ENCODE measurements at regions not wholly inside any gene's neighbourhood (a gene's known extent, or its start where the extent isn't known, plus 50 kb on each side); places are given as distances from the start of the nearest gene placed in this dataset.

DNA sequence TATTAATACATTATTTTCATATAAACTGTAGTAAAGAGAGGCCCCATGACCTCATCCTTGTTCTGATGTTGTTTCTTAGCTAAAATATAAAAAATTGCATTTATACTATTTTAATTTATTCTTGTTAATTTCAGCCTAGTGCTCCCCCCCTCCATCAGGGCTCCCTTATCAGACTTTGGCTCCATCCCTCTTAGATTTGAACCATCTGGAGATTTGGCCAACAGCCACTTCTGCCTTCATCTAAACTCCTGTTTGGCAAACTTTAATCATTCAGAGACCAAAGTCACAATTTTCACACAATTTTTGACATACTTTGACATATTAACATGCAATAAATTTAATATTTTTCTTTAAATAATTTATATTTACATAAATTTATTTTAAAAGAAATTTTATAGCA is 569.3 kb downstream of the TDRD15 start:
- DNase-seq (ENCODE audit: extremely low spot score, unreplicated experiment), result no peak
- Mint-ChIP-seq H3K9me3 (no peaks in the 10 kb centered on the region), H3K4me3 (no peak overlapping the region)

DNA sequence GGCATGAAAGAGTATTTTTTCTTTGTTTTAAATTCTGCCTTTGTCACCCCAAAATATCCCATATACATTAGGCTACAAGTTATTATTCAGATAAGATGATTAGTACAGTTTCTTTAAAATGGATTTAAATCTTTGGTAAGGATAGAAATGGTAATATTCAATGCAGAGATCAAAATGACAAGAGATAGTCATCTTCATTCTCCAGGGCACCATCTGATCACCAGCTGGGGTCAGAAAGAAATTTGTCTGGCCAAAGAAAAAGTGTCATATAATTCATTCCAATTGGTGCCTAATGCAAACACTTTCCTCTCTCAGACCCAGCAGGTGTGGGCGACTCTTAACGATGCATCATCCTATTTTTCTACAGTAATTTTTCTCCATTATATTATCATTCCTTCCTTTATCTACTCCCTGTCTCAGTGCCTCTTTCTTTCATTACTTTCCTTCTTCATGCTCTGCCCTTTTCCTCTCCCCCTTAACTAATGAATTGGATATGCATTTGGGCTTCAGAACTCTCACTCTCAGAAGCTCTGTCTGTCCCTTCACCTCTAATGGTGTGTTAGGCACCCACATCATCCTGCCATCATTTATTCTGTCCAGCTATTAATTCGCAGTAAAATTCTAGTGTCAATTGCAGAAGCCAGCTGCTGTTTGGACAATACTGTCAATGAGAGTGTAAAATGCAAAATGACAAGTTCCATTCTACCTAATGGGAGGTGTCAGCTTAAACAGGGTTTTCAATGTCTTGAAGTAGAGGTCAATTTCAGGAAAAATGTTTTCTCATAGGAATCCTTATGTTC is 570.5 kb downstream of the TDRD15 start:
- Mint-ChIP-seq H3K4me1 (ENCODE audit: unreplicated experiment) (no peaks in the 10 kb centered on the region), H3K9me3 (no peaks in the 10 kb centered on the region), H3K27ac (no peak overlapping the region), H3K27me3 (no peaks in the 10 kb centered on the region), H3K36me3 (no peaks in the 10 kb centered on the region), H3K4me3 (no peak overlapping the region)
- TF ChIP-seq, protein P1, sequence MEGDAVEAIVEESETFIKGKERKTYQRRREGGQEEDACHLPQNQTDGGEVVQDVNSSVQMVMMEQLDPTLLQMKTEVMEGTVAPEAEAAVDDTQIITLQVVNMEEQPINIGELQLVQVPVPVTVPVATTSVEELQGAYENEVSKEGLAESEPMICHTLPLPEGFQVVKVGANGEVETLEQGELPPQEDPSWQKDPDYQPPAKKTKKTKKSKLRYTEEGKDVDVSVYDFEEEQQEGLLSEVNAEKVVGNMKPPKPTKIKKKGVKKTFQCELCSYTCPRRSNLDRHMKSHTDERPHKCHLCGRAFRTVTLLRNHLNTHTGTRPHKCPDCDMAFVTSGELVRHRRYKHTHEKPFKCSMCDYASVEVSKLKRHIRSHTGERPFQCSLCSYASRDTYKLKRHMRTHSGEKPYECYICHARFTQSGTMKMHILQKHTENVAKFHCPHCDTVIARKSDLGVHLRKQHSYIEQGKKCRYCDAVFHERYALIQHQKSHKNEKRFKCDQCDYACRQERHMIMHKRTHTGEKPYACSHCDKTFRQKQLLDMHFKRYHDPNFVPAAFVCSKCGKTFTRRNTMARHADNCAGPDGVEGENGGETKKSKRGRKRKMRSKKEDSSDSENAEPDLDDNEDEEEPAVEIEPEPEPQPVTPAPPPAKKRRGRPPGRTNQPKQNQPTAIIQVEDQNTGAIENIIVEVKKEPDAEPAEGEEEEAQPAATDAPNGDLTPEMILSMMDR (conservative IDR thresholded peaks at IDR 0.05), result no peak
- no peak for DNase-seq (ENCODE audit: extremely low spot score, unreplicated experiment)

More for the DNA sequence above, 569.3 kb downstream of the TDRD15 start:
- H3K4me1 Mint-ChIP-seq (ENCODE audit: unreplicated experiment), result no peaks in the 10 kb centered on the region
- TF ChIP-seq, protein P1 (conservative IDR thresholded peaks at IDR 0.05), result no peak
- H3K27me3 Mint-ChIP-seq, result no peaks in the 10 kb centered on the region
- no peak overlapping the region for H3K27ac Mint-ChIP-seq
- H3K36me3 Mint-ChIP-seq, result no peaks in the 10 kb centered on the region

DNA sequence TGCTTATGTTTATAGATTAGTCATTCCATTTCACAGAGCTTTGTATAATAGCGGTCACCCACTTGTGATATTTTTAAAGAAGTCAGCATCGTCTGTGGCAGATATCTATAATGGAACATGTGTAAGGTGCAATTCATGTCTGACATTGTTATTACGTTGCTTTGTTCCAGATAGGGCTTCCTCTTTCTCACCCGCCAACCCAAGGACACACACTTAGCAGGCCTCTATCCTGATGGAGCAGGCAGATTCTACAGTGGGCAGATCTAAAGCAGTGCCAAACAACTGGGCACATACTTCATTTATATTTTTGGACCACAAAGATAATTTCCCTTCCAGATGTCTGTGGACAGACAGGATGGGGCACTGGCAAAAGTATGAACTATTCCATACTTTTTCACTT is 573.1 kb downstream of the TDRD15 start:
- TF ChIP-seq, protein P1 (conservative IDR thresholded peaks at IDR 0.05), result no peak
- H3K27me3 Mint-ChIP-seq, result no peaks in the 10 kb centered on the region
- no peak overlapping the region for H3K4me3 Mint-ChIP-seq
- no peaks in the 10 kb centered on the region for H3K9me3 Mint-ChIP-seq
- H3K36me3 Mint-ChIP-seq, result no peaks in the 10 kb centered on the region
- no peaks in the 10 kb centered on the region for H3K4me1 Mint-ChIP-seq (ENCODE audit: unreplicated experiment)
- no peak for DNase-seq (ENCODE audit: extremely low spot score, unreplicated experiment)
- no peak overlapping the region for H3K27ac Mint-ChIP-seq

DNA sequence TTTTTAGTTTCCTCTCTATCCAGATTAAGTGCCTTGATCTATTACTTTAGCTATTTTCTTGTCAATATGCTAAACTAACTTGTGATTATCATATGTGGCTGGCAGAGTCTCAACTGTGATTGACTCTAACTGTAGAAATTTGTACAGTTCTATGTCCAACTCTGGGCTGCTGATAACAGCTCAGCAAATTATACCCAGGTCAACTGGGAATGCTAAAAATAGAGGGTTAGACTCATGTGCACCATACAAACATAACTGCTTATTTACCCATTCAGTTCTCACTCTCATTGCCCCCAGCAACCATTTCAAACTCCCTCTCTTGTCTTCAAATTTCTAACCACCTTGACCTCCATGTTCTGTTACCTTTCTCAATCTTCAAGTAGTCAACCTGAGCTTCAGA is 576.9 kb downstream of the TDRD15 start:
- Mint-ChIP-seq H3K4me1 (ENCODE audit: unreplicated experiment) (no peaks in the 10 kb centered on the region), H3K27me3 (no peaks in the 10 kb centered on the region), H3K9me3 (no peaks in the 10 kb centered on the region), H3K27ac (no peak overlapping the region), H3K4me3 (no peak overlapping the region), H3K36me3 (no peaks in the 10 kb centered on the region)
- TF ChIP-seq, protein P1 (conservative IDR thresholded peaks at IDR 0.05), result no peak
- no peak for DNase-seq (ENCODE audit: extremely low spot score, unreplicated experiment)

DNA sequence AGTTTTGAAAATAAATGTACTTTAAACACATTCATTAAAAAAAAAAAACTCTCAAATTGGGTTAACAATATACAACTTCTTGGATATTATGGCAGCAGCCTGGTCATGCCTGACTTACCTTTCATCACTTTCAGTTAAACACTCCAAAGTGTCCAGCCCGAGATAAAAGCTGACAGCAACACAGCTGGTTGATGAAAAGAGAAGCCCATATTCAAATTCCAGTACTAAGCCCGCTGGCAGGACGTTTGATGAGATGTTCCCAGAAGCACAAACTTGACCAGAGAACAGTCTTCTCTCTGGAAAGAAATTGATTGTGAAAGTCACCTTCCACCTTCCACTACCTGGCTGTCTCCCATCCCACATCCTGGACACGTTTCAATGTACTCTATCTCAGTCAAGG is 586.3 kb downstream of the TDRD15 start:
- H3K27me3 Mint-ChIP-seq, result peaks cover 3% of the 10 kb centered on the region
- no peaks in the 10 kb centered on the region for H3K9me3 Mint-ChIP-seq
- DNase-seq (ENCODE audit: extremely low spot score, unreplicated experiment), result no peak
- H3K4me1 Mint-ChIP-seq (ENCODE audit: unreplicated experiment), result no peaks in the 10 kb centered on the region
- TF ChIP-seq, protein P1 (conservative IDR thresholded peaks at IDR 0.05), result no peak
- H3K27ac Mint-ChIP-seq, result no peak overlapping the region
- no peaks in the 10 kb centered on the region for H3K36me3 Mint-ChIP-seq
- no peak overlapping the region for H3K4me3 Mint-ChIP-seq
